Rectal smooth muscle tissue (tissue), 1 donor: ENCODE measurements at regions not wholly inside any gene's neighbourhood (a gene's known extent, or its start where the extent isn't known, plus 50 kb on each side); places are given as distances from the start of the nearest gene placed in this dataset.
"Not testable (repeated sequence)": the region's sequence is repeated elsewhere in the genome, so short reads cannot be mapped to it uniquely, and the experiment has no call there.

Source experiments
- H3K27ac ChIP-seq: one replicate; pipeline ENCODE4 v1.7.0; 2013; ENCODE audit warnings: low read depth, low read length, inconsistent platforms
- H3K27me3 ChIP-seq: one replicate; pipeline ENCODE4 v1.7.0; 2013; ENCODE audit warnings: low read length; ENCODE audit not compliant: control insufficient read depth, insufficient read depth
- H3K36me3 ChIP-seq: one replicate; pipeline ENCODE4 v1.7.0; 2013; ENCODE audit warnings: low read length; ENCODE audit not compliant: control insufficient read depth, insufficient read depth
- H3K4me1 ChIP-seq: one replicate; pipeline ENCODE4 v1.7.0; 2013; ENCODE audit warnings: low read length; ENCODE audit not compliant: control insufficient read depth, insufficient read depth
- H3K4me3 ChIP-seq: one replicate; pipeline ENCODE4 v1.7.0; 2013; ENCODE audit warnings: low read length
- H3K9ac ChIP-seq: one replicate; pipeline ENCODE4 v1.7.0; 2013; ENCODE audit warnings: low read length

DNA sequence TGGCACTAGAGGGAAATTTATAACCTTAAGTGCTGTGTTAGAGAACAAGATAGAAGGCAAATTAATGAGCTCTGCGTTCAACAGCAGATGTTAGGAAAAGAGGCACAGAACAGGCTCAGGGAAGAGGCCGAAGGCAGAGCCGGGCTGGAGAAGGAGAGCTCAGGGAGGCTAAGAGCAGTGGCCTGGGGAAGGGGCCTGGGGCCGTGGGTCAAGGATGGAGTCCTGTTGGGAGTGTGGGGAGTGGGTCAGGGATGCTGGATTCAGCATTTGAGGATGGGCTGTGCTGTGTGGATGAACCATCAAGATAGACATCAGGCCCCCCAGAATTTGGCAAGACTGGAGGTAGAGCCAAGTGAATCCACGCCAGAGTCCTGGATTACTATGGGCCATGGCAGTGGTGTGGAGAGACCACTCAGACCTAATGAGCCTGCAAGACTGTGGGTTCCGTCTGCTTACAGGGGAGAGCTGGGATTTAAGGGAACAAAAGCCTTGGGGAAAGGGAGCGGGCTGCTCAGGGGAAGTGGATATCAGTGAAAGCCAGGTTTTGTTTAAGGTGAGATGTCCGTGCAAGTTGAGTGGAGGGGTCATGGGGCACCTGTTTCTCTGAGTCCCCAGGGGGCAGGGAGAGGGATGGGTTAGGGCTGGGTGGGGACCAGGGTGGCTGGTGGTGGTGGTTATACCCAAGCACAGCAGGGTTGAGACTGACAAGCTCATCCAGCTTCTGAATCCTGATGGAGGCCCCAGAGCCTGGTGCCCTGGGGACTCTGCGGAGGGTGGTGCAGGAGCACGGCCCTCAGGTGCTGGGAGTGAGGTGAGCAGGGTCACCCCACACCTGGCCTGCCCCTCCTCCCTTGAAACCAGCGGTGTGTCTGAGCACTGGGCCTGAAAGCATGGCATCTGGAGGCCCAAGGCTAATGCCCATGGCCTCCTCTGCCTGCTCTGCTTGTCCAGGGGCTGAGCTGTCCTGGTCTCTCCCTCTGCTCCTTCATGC is 101.7 kb downstream of the BMS1 start:
- no peaks in the 10 kb centered on the region for H3K36me3 ChIP-seq
- no peaks in the 10 kb centered on the region for H3K27me3 ChIP-seq
- no peak overlapping the region for H3K4me3 ChIP-seq
- H3K27ac ChIP-seq, result no peak overlapping the region
- H3K9ac ChIP-seq, result no peak overlapping the region
- H3K4me1 ChIP-seq, result no peaks in the 10 kb centered on the region

- H3K36me3 ChIP-seq, result no peaks in the 10 kb centered on the region
- H3K4me3 ChIP-seq, result no peak overlapping the region
- H3K27me3 ChIP-seq, result no peaks in the 10 kb centered on the region
- H3K4me1 ChIP-seq, result no peaks in the 10 kb centered on the region
- H3K9ac ChIP-seq, result no peak overlapping the region
- no peak overlapping the region for H3K27ac ChIP-seq
These were observed 103.1 kb downstream of the BMS1 start for GRCh38 chr10:42885491-42886270.

DNA sequence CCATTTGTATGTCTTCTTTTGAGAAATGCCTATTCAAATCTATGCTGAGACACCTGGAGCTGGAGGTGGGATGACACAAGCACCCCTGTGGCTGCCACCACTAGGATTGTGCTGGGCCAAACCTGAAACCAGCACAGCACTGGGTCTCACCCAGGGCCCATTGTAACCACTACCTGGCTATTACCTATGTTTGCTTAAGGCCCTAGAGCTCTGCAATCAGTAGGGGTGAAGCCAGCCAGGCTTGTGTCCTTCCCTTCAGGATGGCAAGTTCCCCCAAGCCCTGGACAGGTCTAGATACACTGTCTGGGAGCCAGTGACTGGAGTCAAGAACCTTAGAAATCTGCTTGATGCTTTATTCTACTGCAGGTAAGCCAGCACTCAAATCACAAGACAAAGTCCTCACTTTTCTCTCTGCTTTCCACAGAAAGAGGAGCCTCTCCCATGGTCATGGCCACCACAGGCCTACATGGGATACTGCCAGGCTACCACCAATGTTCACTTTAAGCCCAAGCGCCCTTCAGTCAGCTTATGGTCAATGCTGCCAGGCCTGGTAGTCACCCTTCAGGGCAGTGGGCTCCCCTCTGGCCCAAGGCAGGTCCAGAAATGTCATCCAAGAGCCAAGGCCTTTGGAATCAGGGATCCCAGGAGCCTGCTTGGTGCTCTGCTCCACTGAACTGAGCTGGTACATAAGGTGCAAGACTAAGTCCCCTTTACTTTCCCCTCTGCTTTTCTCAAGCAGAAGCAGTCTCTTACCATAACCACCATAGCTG is 105.3 kb downstream of the BMS1 start:
- no peak overlapping the region for H3K27ac ChIP-seq
- H3K9ac ChIP-seq, result no peak overlapping the region
- no peaks in the 10 kb centered on the region for H3K4me1 ChIP-seq
- no peaks in the 10 kb centered on the region for H3K36me3 ChIP-seq
- no peak overlapping the region for H3K4me3 ChIP-seq
- H3K27me3 ChIP-seq, result no peaks in the 10 kb centered on the region

DNA sequence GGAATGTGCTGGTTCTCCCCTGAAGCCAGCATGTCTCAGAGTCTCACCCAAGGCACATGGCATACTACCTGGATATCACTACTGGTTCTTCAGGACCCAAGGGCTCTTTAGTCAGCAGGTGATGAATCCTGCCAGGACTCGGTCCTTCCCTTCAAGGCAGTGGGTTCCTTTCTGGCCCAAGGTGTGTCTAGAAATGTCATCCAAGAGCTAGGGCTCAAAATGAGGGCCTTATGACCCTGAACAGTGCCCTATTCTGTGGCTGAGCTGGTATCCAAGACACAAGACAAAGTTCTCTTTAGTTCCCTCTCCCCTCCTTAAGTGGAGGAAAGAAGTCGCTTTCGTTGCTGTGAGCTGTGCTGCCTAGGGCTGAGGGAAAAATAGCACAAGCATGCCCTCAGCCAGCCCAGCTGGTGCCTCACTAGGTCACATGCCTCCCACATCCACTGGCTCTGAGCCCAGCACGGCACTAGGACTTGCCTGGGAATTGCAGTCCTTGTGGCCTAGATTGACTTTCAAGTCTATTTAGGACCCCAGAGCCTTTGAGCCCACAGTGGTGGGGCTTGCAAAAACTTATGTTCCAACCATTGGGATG is 106.0 kb downstream of the BMS1 start:
- no peaks in the 10 kb centered on the region for H3K36me3 ChIP-seq
- no peak overlapping the region for H3K27ac ChIP-seq
- H3K4me3 ChIP-seq, result no peak overlapping the region
- no peaks in the 10 kb centered on the region for H3K4me1 ChIP-seq
- H3K9ac ChIP-seq, result no peak overlapping the region
- H3K27me3 ChIP-seq, result no peaks in the 10 kb centered on the region

GRCh38 chr10:42896735-42897134 is 114.1 kb downstream of the BMS1 start:
- Histone ChIP-seq H3K36me3 (no peaks in the 10 kb centered on the region), H3K4me1 (no peaks in the 10 kb centered on the region), H3K27me3 (no peaks in the 10 kb centered on the region), H3K9ac (no peak overlapping the region), H3K4me3 (no peak overlapping the region), H3K27ac (no peak overlapping the region)

GRCh38 chr10:42898037-42898960 is 115.7 kb downstream of the BMS1 start:
- Histone ChIP-seq H3K4me3 (no peak overlapping the region), H3K27me3 (no peaks in the 10 kb centered on the region), H3K4me1 (no peaks in the 10 kb centered on the region), H3K36me3 (no peaks in the 10 kb centered on the region), H3K9ac (no peak overlapping the region), H3K27ac (no peak overlapping the region)

DNA sequence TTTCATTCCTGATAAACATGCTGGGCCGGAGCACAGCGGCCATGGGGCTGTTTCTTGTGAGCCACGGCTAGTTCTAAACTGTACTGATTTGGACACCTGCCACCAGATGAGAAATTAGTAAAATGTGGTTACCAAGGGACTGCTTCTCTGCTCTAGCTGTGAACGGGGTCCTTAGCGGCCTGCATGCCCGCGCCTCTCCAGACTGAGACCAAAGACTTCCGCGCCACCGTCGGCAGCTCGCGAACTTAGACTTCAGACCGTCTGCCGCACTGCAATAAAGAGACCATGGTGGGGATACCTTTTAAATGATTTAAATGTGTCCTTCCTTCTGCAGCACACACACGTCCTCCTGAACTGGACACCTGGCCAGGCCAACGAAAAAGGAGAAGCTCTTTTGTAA is 116.4 kb downstream of the BMS1 start:
- no peak overlapping the region for H3K27ac ChIP-seq
- H3K4me1 ChIP-seq, result no peaks in the 10 kb centered on the region
- no peaks in the 10 kb centered on the region for H3K27me3 ChIP-seq
- no peak overlapping the region for H3K4me3 ChIP-seq
- H3K36me3 ChIP-seq, result no peaks in the 10 kb centered on the region
- H3K9ac ChIP-seq, result no peak overlapping the region

- not testable (repeated sequence) for H3K27me3 ChIP-seq, H3K4me3 ChIP-seq, H3K9ac ChIP-seq, H3K4me1 ChIP-seq, H3K36me3 ChIP-seq, H3K27ac ChIP-seq
These were observed 117.8 kb downstream of the BMS1 start for GRCh38 chr10:42900346-42900745.

- no peaks in the 10 kb centered on the region for H3K36me3 ChIP-seq
- H3K27me3 ChIP-seq, result no peaks in the 10 kb centered on the region
- H3K9ac ChIP-seq, result no peak overlapping the region
- H3K4me1 ChIP-seq, result no peaks in the 10 kb centered on the region
- H3K4me3 ChIP-seq, result no peak overlapping the region
- H3K27ac ChIP-seq, result no peak overlapping the region
These were observed 128.8 kb downstream of the BMS1 start for GRCh38 chr10:42911359-42911758.

- no peak overlapping the region for H3K27ac ChIP-seq
- no peaks in the 10 kb centered on the region for H3K4me1 ChIP-seq
- no peak overlapping the region for H3K4me3 ChIP-seq
- no peaks in the 10 kb centered on the region for H3K36me3 ChIP-seq
- no peak overlapping the region for H3K9ac ChIP-seq
- H3K27me3 ChIP-seq, result no peaks in the 10 kb centered on the region
These were observed 134.4 kb downstream of the BMS1 start for GRCh38 chr10:42916974-42917373.

DNA sequence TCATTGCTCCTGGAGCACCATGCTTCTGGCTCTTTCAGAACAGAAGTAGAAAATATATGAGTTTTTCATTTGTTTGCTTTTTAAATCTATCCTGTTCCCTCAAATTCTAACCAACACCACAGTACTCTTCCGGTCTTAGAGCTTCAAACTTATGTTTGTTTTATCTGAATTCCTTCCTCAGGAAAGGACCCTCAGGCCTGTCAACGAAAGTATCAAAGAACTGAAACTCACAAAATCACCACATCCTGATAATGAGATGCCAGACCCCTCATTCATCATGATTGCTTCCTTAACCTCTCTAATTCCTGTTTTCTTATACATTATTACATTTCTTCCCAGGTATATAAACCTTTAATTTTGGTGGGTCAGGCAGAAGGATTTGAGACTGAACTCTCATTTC is 135.2 kb downstream of the BMS1 start:
- Histone ChIP-seq H3K9ac (no peak overlapping the region), H3K4me3 (no peak overlapping the region), H3K36me3 (no peaks in the 10 kb centered on the region), H3K27me3 (no peaks in the 10 kb centered on the region), H3K27ac (no peak overlapping the region), H3K4me1 (no peaks in the 10 kb centered on the region)
